CD4-positive, alpha-beta T cell treated with Interleukin-6 for 4 hours (primary cell): ENCODE measurements at regions not wholly inside any gene's neighbourhood (a gene's known extent, or its start where the extent isn't known, plus 50 kb on each side); places are given as distances from the start of the nearest gene placed in this dataset.

Experiments used
- DNase-seq: peaks from one replicate; pipeline ENCODE4 v3.0.0-alpha.2; 2020; ENCODE audit warnings: mixed read lengths

- DNase-seq, result no peak
Measured at GRCh38 chr2:64196963-64197362, 52.7 kb upstream of the PELI1 start.

DNA sequence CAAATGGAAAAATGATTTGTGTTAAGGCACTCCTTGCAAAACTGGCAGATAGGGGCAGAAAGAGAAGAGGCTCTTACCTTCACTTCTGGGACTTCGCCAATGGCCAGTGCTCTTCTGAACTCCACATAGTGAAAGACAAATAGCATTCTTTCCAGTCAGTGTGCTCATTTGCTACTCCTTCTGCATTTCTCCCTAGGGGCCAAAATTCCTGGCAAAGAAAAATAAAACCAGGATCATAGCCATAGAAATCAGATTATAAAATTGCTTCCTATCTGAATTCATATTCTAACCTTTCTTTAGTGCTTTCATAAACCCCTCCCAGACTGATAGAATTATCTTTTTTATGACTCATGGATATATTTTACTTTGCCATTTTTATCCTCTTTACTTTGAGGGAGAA is 56.9 kb upstream of the PELI1 start:
- no peak for DNase-seq

DNA sequence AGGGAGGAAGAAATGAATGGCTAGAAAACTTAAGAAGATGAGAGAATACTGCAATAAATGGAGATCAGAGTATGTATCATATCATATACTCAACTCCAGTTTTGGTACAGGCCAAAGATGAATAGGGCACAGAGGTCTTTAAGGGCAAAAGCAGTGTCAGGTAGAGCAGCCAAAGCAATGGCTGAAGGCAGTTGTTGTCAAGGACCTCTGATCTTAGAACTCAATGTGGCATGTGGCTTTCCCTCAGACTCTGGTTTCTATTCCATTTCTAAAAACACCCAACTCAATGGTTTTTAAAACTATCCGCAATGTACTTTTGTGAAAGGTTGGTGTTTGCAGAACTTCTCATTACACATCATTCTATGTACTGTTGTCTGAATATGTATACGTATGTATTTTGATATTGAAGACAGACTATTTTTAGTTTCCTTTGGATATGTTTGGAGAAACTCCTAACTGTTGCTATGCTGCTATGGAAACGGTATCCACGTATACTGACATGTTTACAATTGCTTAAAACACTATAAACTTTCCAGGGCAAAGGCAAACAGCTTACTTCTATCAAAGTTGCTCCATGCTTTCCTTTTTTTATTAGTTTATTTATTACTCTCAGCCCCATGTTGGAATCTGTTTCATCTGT is 58.1 kb upstream of the PELI1 start:
- no peak for DNase-seq

GRCh38 chr2:64203131-64203857 is 59.1 kb upstream of the PELI1 start:
- DNase-seq, result no peak

- DNase-seq, result peak; percentile 24
Measured at GRCh38 chr2:64203858-64204632, 59.8 kb upstream of the PELI1 start.

GRCh38 chr2:64204703-64205102 is 60.5 kb upstream of the PELI1 start:
- peak; percentile 41 for DNase-seq

DNA sequence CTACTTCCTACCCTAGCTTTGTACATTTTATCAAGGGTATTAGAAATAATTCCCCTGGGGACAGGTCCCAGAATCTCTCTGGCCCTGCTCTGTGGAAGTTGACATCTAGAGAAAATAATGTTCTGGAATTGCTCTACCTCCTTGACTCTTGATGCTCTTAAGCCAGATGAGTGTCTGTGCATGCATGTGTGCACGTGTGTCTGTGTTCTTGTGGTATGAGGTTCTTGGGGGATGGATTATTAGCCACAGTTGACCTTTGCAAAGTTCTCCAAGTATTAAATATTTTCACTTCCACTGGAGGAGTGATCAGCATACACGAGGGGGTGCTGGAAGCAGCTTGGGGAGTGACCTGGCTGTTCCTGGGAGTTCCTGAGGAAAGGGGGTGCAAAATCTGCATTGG is 61.2 kb upstream of the PELI1 start:
- no peak for DNase-seq

DNA sequence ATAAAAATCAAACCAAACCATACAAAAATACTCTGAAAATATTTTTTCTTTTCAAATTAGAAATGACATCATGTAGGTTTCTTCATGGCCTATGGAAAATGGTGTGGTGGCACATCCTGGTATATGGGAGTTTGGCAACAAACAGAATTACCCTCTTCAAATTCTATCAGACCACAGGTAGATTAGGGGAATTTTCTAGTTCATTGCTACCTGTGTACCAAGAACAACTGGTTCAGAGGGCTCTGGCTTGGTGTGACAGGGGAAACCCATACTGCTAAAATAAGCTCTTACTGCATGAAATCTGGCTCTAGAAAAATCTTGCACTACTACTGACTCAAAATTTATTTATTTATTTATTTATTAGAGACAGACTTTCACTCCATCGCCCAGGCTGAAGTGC is 63.4 kb upstream of the PELI1 start:
- no peak for DNase-seq

DNA sequence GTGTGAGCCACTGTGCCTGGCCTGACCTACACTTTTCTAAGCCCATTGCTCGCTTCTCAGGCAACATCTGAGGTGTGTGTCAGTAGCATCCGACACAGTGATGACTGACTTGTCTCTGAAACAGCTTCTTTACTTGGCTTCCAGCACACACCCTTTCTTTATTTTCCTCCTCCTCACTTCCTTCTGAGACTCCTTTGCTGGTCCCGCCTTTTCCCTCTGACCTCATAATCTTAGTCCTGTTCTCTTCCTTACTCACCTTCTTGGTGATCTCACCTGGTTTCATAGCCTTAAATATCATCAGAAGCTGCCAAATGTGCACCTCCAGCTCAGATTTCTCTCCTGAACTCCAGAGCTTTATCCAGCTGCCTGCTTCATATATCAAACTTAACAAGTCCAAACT is 66.6 kb upstream of the PELI1 start:
- no peak for DNase-seq

GRCh38 chr2:64211276-64211921 is 67.2 kb upstream of the PELI1 start:
- DNase-seq, result no peak

DNA sequence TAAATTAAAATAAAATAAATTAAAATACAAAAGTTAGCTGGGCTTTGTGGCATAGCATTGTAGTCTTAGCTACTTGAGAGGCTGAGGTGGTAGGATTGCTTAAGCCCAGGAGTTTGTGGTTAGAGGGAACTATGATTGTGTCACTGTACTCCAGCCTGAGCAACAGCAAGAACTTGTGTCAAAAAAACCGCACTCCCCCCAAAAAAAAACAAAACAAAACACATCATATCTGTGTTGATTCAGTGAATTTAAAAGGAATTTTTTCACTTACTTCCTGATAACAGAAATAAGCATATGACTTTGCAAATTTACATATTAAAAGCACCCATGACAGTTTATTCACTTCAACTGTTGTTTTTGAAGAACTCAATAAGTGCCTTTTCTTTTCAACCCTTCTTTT is 68.1 kb upstream of the PELI1 start:
- peak; percentile 35 for DNase-seq

DNA sequence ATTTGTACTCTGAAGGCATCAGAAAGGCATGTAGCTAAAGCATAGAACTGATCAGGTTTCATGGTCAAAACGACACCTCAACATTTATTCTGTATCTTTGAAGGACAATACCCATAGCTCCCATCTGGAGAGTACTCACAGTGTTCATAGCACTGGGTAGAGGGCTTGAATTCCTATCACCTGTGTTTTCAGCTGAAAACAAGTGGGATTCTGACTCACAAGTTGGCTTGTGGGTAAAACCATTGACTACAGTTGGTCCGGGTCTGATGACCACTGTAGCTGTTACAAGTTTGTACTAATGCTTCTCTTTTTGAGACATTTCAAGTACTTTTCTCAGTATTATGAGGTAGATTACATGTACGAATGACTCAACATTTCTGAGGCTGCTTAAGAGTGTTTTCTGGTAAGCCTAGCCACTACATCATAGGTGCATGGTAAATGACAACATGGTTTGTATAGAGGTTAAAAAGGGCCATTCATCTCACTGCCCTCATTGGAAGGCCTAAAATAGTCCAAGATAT is 68.6 kb upstream of the PELI1 start:
- DNase-seq, result no peak

GRCh38 chr2:64213532-64214275 is 69.5 kb upstream of the PELI1 start:
- no peak for DNase-seq

- peak; percentile 35 for DNase-seq
Measured at GRCh38 chr2:64214281-64215115, 70.3 kb upstream of the PELI1 start.

GRCh38 chr2:64217198-64217869 is 73.1 kb upstream of the PELI1 start:
- no peak for DNase-seq

- DNase-seq, result no peak
Measured at GRCh38 chr2:64218137-64218802, 74.0 kb upstream of the PELI1 start.

- DNase-seq, result no peak
Measured at GRCh38 chr2:64219149-64219548, 74.9 kb upstream of the PELI1 start.

GRCh38 chr2:64220265-64220664 is 76.0 kb upstream of the PELI1 start:
- no peak for DNase-seq

DNA sequence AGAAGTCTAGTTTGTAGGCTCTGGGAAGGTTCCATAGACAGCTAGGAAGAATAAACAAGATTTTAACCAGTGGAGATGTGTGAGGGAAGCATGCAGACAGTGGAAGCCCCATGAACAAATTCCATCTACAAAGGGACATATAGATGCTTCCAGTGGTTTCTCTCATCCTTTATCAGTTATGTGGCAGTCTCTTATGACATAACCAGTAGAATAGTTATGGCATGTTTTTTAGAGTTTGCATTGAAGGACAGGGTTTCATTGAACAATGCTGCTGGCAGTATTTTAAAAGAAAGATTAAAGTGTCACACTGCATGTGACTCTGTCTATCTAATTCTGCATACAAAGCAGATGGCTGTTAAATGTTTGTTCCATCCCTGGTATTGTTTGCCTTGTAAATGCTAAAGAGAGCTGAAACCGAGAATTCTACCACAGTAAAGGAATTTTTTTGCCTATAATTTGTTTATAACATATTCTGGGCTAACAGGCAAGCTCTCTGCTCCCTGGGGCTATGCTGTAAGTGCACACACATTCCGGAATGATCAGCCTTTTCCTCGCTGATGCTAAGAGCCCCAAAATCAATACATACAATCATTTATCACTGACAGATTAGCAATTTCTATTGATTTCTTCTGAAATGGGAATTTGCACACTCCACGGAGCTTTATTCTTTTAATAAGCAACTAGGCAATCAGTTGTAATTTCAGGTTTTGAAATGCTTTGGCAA is 76.8 kb upstream of the PELI1 start:
- no peak for DNase-seq

- DNase-seq, result no peak
Measured at GRCh38 chr2:64221935-64222334, 77.7 kb upstream of the PELI1 start.
